ENCODE measurements at regions not wholly inside any gene's neighbourhood (a gene's known extent, or its start where the extent isn't known, plus 50 kb on each side); places are given as distances from the start of the nearest gene placed in this dataset.

- no TSS peak for BruUV-seq (replicated peaks)
- no peaks in the 10 kb centered on the region for H3K4me1 ChIP-seq (ENCODE audit: control insufficient read depth, insufficient read depth, low read length)
- FAIRE-seq (no peak), DNase-seq (ENCODE audit: low read depth, low spot score) (no peak), ATAC-seq (no peak)
- ChIA-PET SMC1A (ENCODE audit: uncharacterized antibody, unreplicated experiment) (no interaction called here), CTCF (no interaction called here), RAD21 (ENCODE audit: unreplicated experiment) (no interaction called here), POLR2A (no interaction called here)
- H3K27ac ChIP-seq (ENCODE audit: control insufficient read depth, insufficient read depth): no peak overlapping the region
- H3K36me3 ChIP-seq (ENCODE audit: control insufficient read depth in 2 of 2, insufficient read depth in 2 of 2, low read length in 1 of 2): no peaks in the 10 kb centered on the region
- in situ Hi-C loops (cut with MboI) (no loop called here), intact Hi-C loops (cut with micrococcal nuclease; ENCODE audit: unreplicated experiment) (no loop called here)
- no peak overlapping the region for H3K4me3 ChIP-seq
- no peaks in the 10 kb centered on the region for H3K9me3 ChIP-seq (replicated peaks; ENCODE audit: control insufficient read depth, insufficient read depth, low read length)
- no peaks in the 10 kb centered on the region for H3K27me3 ChIP-seq (replicated peaks in 1 of 2; ENCODE audit: control insufficient read depth in 2 of 2, insufficient read depth in 2 of 2, low read length in 1 of 2)
- no peak overlapping the region for H2AFZ ChIP-seq (ENCODE audit: control insufficient read depth, low read depth, low read length)
- no peak for TF ChIP-seq TCF12 (IDR thresholded peaks at IDR 0.05; ENCODE audit: low read depth, low read length)
- TF ChIP-seq IRF4 (IDR thresholded peaks at IDR 0.05; ENCODE audit: low read depth, low read length): no peak
- no peak for TF ChIP-seq POLR2AphosphoS5 (IDR thresholded peaks at IDR 0.05; ENCODE audit: low read length)
- no peak for TF ChIP-seq CREB1 (IDR thresholded peaks at IDR 0.05; ENCODE audit: low read depth)
- no peak for TF ChIP-seq ZBTB40 (IDR thresholded peaks at IDR 0.05; ENCODE audit: borderline replicate concordance)
- no peak for TF ChIP-seq CBX3 (IDR thresholded peaks at IDR 0.05; ENCODE audit: borderline replicate concordance, low read depth)
- TF ChIP-seq NBN (IDR thresholded peaks at IDR 0.05): no peak
- no peak for TF ChIP-seq ASH2L (IDR thresholded peaks at IDR 0.05; ENCODE audit: borderline replicate concordance, low read depth)
- TF ChIP-seq RBBP5 (conservative IDR thresholded peaks at IDR 0.05): no peak
- TF ChIP-seq STAT1 (conservative IDR thresholded peaks at IDR 0.05): no peak
- TF ChIP-seq BRCA1 (IDR thresholded peaks at IDR 0.05; ENCODE audit: low read depth, low read length): no peak
- TF ChIP-seq EED (IDR thresholded peaks at IDR 0.05; ENCODE audit: low read depth): no peak
- TF ChIP-seq CTCF (IDR thresholded peaks at IDR 0.05 in 2 of 3, conservative IDR thresholded peaks at IDR 0.05 in 1 of 3; ENCODE audit: control insufficient read depth in 2 of 3, extremely low read depth in 1 of 3, insufficient read depth in 1 of 3, low read depth in 3 of 3, low read length in 3 of 3): no peak
- no peak for TF ChIP-seq CREM (IDR thresholded peaks at IDR 0.05; ENCODE audit: low read depth)
- TF ChIP-seq SIN3A (IDR thresholded peaks at IDR 0.05; ENCODE audit: low read depth, low read length): no peak
- no peak for TF ChIP-seq CBFB (IDR thresholded peaks at IDR 0.05; ENCODE audit: low read depth)
- no peak for TF ChIP-seq ZNF217 (IDR thresholded peaks at IDR 0.05)
- no peaks in the 10 kb centered on the region for H3K79me2 ChIP-seq (ENCODE audit: control insufficient read depth, insufficient read depth, low read length)
- WGBS (ENCODE audit: insufficient coverage, insufficient replicate concordance, low lambda C conversion rate, missing lambda C conversion rate): 35% methylated on average over 3 of the region's 3 CpGs
- H3K4me2 ChIP-seq (ENCODE audit: control insufficient read depth, insufficient read depth): no peak overlapping the region
- H4K20me1 ChIP-seq (ENCODE audit: control insufficient read depth, insufficient read depth): no peaks in the 10 kb centered on the region
- no peak overlapping the region for H3K9ac ChIP-seq (ENCODE audit: control insufficient read depth, insufficient read depth, low read length)
Measured at GRCh38 chr12:127942981-127943380, 324.0 kb upstream of the TMEM132C start.
